ENCODE measurements at regions not wholly inside any gene's neighbourhood (a gene's known extent, or its start where the extent isn't known, plus 50 kb on each side); places are given as distances from the start of the nearest gene placed in this dataset.

- peak; percentile 7 to 22; a peak in 1 of 4 replicates for TF ChIP-seq RAD21 (IDR thresholded peaks at IDR 0.05 in 1 of 2, conservative IDR thresholded peaks at IDR 0.05 in 1 of 2; ENCODE audit: low read depth in 2 of 2, low read length in 2 of 2)
These were observed 156.8 kb downstream of the PHETA1 start (continued) for GRCh38 chr12:111211910-111212757.
